ENCODE measurements at regions not wholly inside any gene's neighbourhood (a gene's known extent, or its start where the extent isn't known, plus 50 kb on each side); places are given as distances from the start of the nearest gene placed in this dataset.
A peak's percentile ranks its signal among the peaks of the same experiment; 100 is the strongest.

DNA sequence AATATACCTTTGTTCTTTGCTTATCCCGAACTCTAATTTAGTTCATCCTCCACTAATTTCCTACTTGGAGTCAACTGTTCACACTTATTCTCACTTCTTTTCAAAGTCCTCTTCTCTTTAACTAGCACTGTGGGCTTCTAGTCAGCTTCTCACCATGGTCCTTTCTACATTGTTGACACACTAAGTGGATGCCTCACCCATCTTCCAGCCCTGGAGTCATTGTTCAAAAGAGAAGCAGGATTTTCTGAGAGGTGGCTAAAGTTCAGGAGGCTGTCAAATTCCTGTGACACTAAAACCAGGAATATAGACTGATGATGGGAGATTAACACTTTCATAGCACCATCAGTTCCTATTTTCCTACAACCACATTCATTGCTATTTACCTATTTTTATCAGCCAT, 99.3 kb downstream of the PHLDA1 start:
- peak overlapping the region; percentile 67 for H2BK120ac ChIP-seq (ENCODE audit: low read depth, low read length)
- H2AFZ ChIP-seq (replicated peaks; ENCODE audit: low read length, poor library complexity): no peak overlapping the region
- in situ Hi-C loops (cut with MboI; ENCODE audit: low sequenced_read_pairs): no loop called here
- H3K4ac ChIP-seq (ENCODE audit: low read depth, low read length): peak overlapping the region; percentile 26
- ChIA-PET CTCF (interaction anchor here (1.4 kb wide), 1 partner anchor 9 kb away, joined by 4 read pairs; no protein-coding TSS in a partner anchor), POLR2A (ENCODE audit: unreplicated experiment) (no interaction called here)
- H3K9me1 ChIP-seq (ENCODE audit: insufficient read depth, low read length): peaks cover 11% of the 10 kb centered on the region; the same call in 1 of the 2 replicates
- no peaks in the 10 kb centered on the region for H4K20me1 ChIP-seq (ENCODE audit: insufficient read depth, low read length)
- peak overlapping the region; percentile 85 for H4K91ac ChIP-seq (ENCODE audit: insufficient read depth, low read depth, low read length)
- H3K56ac ChIP-seq (ENCODE audit: extremely low read depth, insufficient read depth, low read length): no peak overlapping the region
- intact Hi-C loops (cut with micrococcal nuclease): loop anchor here (5.0 kb wide), 2 partner anchors 50 to 110 kb away; no protein-coding TSS in a partner anchor
- no peak overlapping the region for H2AK9ac ChIP-seq (replicated peaks; ENCODE audit: low read depth, low read length, poor library complexity)
- no TSS peak for BruUV-seq (replicated peaks)
- TF ChIP-seq MAFK (IDR thresholded peaks at IDR 0.05; ENCODE audit: low read depth, low read length): no peak
- TF ChIP-seq RAD21 (IDR thresholded peaks at IDR 0.05; ENCODE audit: low read length): no peak
- no peak for TF ChIP-seq FOS (IDR thresholded peaks at IDR 0.05; ENCODE audit: low read depth, low read length)
- TF ChIP-seq, protein P1, sequence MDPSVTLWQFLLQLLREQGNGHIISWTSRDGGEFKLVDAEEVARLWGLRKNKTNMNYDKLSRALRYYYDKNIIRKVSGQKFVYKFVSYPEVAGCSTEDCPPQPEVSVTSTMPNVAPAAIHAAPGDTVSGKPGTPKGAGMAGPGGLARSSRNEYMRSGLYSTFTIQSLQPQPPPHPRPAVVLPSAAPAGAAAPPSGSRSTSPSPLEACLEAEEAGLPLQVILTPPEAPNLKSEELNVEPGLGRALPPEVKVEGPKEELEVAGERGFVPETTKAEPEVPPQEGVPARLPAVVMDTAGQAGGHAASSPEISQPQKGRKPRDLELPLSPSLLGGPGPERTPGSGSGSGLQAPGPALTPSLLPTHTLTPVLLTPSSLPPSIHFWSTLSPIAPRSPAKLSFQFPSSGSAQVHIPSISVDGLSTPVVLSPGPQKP (IDR thresholded peaks at IDR 0.05; ENCODE audit: borderline replicate concordance, low read depth, low read length): no peak
- TF ChIP-seq, protein P2, sequence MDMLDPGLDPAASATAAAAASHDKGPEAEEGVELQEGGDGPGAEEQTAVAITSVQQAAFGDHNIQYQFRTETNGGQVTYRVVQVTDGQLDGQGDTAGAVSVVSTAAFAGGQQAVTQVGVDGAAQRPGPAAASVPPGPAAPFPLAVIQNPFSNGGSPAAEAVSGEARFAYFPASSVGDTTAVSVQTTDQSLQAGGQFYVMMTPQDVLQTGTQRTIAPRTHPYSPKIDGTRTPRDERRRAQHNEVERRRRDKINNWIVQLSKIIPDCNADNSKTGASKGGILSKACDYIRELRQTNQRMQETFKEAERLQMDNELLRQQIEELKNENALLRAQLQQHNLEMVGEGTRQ (IDR thresholded peaks at IDR 0.05; ENCODE audit: low read depth, low read length): no peak
- no peak for TF ChIP-seq MXI1 (IDR thresholded peaks at IDR 0.05; ENCODE audit: borderline replicate concordance, low read depth, low read length)
- no peak for TF ChIP-seq CHD1 (IDR thresholded peaks at IDR 0.05; ENCODE audit: low read depth, low read length)
- no peak for TF ChIP-seq RCOR1 (IDR thresholded peaks at IDR 0.05; ENCODE audit: insufficient replicate concordance, low read length)
- no peak for TF ChIP-seq RFX5 (IDR thresholded peaks at IDR 0.05; ENCODE audit: low read depth, low read length)
- TF ChIP-seq, protein P3, sequence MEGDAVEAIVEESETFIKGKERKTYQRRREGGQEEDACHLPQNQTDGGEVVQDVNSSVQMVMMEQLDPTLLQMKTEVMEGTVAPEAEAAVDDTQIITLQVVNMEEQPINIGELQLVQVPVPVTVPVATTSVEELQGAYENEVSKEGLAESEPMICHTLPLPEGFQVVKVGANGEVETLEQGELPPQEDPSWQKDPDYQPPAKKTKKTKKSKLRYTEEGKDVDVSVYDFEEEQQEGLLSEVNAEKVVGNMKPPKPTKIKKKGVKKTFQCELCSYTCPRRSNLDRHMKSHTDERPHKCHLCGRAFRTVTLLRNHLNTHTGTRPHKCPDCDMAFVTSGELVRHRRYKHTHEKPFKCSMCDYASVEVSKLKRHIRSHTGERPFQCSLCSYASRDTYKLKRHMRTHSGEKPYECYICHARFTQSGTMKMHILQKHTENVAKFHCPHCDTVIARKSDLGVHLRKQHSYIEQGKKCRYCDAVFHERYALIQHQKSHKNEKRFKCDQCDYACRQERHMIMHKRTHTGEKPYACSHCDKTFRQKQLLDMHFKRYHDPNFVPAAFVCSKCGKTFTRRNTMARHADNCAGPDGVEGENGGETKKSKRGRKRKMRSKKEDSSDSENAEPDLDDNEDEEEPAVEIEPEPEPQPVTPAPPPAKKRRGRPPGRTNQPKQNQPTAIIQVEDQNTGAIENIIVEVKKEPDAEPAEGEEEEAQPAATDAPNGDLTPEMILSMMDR (conservative IDR thresholded peaks at IDR 0.05; ENCODE audit: low read depth, low read length): no peak
- TF ChIP-seq BHLHE40 (IDR thresholded peaks at IDR 0.05; ENCODE audit: low read depth, low read length): no peak
- no peak for TF ChIP-seq MAZ (IDR thresholded peaks at IDR 0.05; ENCODE audit: borderline replicate concordance, low read depth, low read length)
- ATAC-seq (ENCODE audit: low read depth) (no peak), DNase-seq (no peak)
- peak overlapping the region; percentile 87 for H2BK15ac ChIP-seq (ENCODE audit: low read depth, low read length)
- H2BK20ac ChIP-seq (ENCODE audit: low read depth, low read length): peak overlapping the region; percentile 91; the same call in 1 of the 2 replicates
- H2BK5ac ChIP-seq (ENCODE audit: low read depth, low read length, poor library complexity, severe bottlenecking): peak overlapping the region; percentile 22
- peak overlapping the region; percentile 1; the same call in 1 of the 2 replicates for H3K27ac ChIP-seq (ENCODE audit: insufficient read depth, low read length)
- H3K4me1 ChIP-seq (ENCODE audit: control insufficient read depth, insufficient read depth, low read length): peaks cover 19% of the 10 kb centered on the region
- no peaks in the 10 kb centered on the region for H3K36me3 ChIP-seq (ENCODE audit: control insufficient read depth, insufficient read depth, low read length)
- no peak overlapping the region for H3K4me2 ChIP-seq (ENCODE audit: low read depth, low read length)
- no peak overlapping the region for H3K9ac ChIP-seq (ENCODE audit: low read depth, low read length)
- WGBS, 2 experiments (ENCODE audit: extremely low coverage in 2 of 2, insufficient read length in 1 of 2): 100% methylated on average over 1 of the region's 1 CpG; no CpG with 5 or more reads in 1 of the 2 experiments
- H3K79me1 ChIP-seq (ENCODE audit: low read depth in 1 of 2, low read length in 2 of 2): peaks cover 0 to 9% of the 10 kb centered on the region in 2 experiments; a peak in 2 of 4 replicates
- H3K23ac ChIP-seq (ENCODE audit: low read depth, low read length): peak overlapping the region; percentile 81; the same call in 1 of the 2 replicates
- H3K4me3 ChIP-seq (ENCODE audit: insufficient read depth, low read depth, low read length): no peak overlapping the region
- H3K14ac ChIP-seq (replicated peaks; ENCODE audit: low read depth, low read length): peak overlapping the region; percentile 53
- H4K8ac ChIP-seq (ENCODE audit: low read depth in 2 of 2, low read length in 2 of 2): peak overlapping the region; percentile 56 to 62
- H2AK5ac ChIP-seq (ENCODE audit: low read depth, low read length): peak overlapping the region; percentile 95
- H4K5ac ChIP-seq (ENCODE audit: low read depth, low read length): peak overlapping the region; percentile 96; the same call in 1 of the 2 replicates
- H3K9me3 ChIP-seq (ENCODE audit: control insufficient read depth, insufficient read depth, low read length): no peaks in the 10 kb centered on the region
- no peaks in the 10 kb centered on the region for H3K27me3 ChIP-seq (ENCODE audit: control insufficient read depth, insufficient read depth, low read length)
- dilution Hi-C loops (cut with HindIII; ENCODE audit: low sequenced_read_pairs, unreplicated experiment): no loop called here
- peak overlapping the region; percentile 95 for H3K18ac ChIP-seq (ENCODE audit: low read depth, low read length)
